SU-DHL-6 (cell line): ENCODE measurements at regions not wholly inside any gene's neighbourhood (a gene's known extent, or its start where the extent isn't known, plus 50 kb on each side); places are given as distances from the start of the nearest gene placed in this dataset.
"Not testable (repeated sequence)": the region's sequence is repeated elsewhere in the genome, so short reads cannot be mapped to it uniquely, and the experiment has no call there.

ENCODE experiments used
- H2AFZ ChIP-seq: fragments of 200-600 bp; sonication (generic); 2 replicates; pipeline ENCODE4 v1.6.1; 2014; ENCODE audit warnings: low read depth, mild to moderate bottlenecking, moderate library complexity, mixed read lengths, antibody characterized with exemption, low read length; ENCODE audit not compliant: severe bottlenecking
- H3F3A ChIP-seq: fragments of 200-600 bp; shearing (Covaris generic); 2 replicates; pipeline ENCODE4 v1.6.0; 2016; ENCODE audit warnings: antibody characterized with exemption, mild to moderate bottlenecking; ENCODE audit not compliant: insufficient read depth
- H3K27ac ChIP-seq: fragments of 200-600 bp; sonication (generic); 2 replicates; pipeline ENCODE4 v1.5.1; 2016; ENCODE audit warnings: low read depth, mild to moderate bottlenecking, low read length, moderate library complexity, mixed read lengths
- H3K27me3 ChIP-seq: fragments of 200-600 bp; sonication (generic), shearing (Covaris generic); 2 replicates; pipeline ENCODE4 v1.6.0; 2014; ENCODE audit warnings: mild to moderate bottlenecking, low read length
- H3K36me3 ChIP-seq: fragments of 200-600 bp; sonication (generic); 2 replicates; pipeline ENCODE4 v1.6.1; 2014; ENCODE audit warnings: mild to moderate bottlenecking, low read length, mixed read lengths
- H3K4me2 ChIP-seq: fragments of 300-600, 200-600 bp; shearing (Covaris generic), sonication (generic); 2 replicates; pipeline ENCODE4 v1.6.0; 2014; ENCODE audit warnings: low read length, low read depth, mild to moderate bottlenecking; ENCODE audit not compliant: poor library complexity, severe bottlenecking
- H3K4me3 ChIP-seq: fragments of 200-600 bp; sonication (generic); 2 replicates; pipeline ENCODE4 v1.5.1; 2014; ENCODE audit warnings: antibody characterized with exemption, low read length, mild to moderate bottlenecking, mixed read lengths; ENCODE audit not compliant: insufficient read depth, poor library complexity, severe bottlenecking
- H3K79me2 ChIP-seq: fragments of 200-600 bp; sonication (generic); 2 replicates; pipeline ENCODE4 v1.6.1; 2014; ENCODE audit warnings: mild to moderate bottlenecking, low read length, moderate library complexity; ENCODE audit not compliant: insufficient read depth
- H3K9ac ChIP-seq: fragments of 200-600 bp; sonication (generic); 2 replicates; pipeline ENCODE4 v1.7.0; 2014; ENCODE audit warnings: mild to moderate bottlenecking, low read length
- H3K9me2 ChIP-seq: fragments of 200-600 bp; sonication (generic); replicated peaks from 2 replicates; pipeline ENCODE4 v1.6.1; 2014; ENCODE audit warnings: low read length; ENCODE audit not compliant: insufficient read depth
- H3K9me3 ChIP-seq: fragments of 200-600 bp; sonication (generic); 2 replicates; pipeline ENCODE4 v1.6.1; 2014; ENCODE audit warnings: low read length, mixed read lengths; ENCODE audit not compliant: insufficient read depth
- H4K20me1 ChIP-seq: fragments of 200-600 bp; sonication (generic); 2 replicates; pipeline ENCODE4 v1.6.1; 2014; ENCODE audit warnings: low read depth, mild to moderate bottlenecking, antibody characterized with exemption, low read length, moderate library complexity, mixed read lengths
- CTCF ChIP-seq: fragments of 200-600 bp; sonication (generic); IDR thresholded peaks from one replicate; pipeline ENCODE4 v1.5.1; 2017; ENCODE audit warnings: antibody characterized with exemption, mild to moderate bottlenecking, low read length, moderate library complexity; ENCODE audit not compliant: insufficient read depth, poor library complexity, severe bottlenecking
- EZH2phosphoT487 ChIP-seq: fragments of 200-600 bp; sonication (generic), shearing (Covaris generic); conservative IDR thresholded peaks from 2 replicates; pipeline ENCODE4 v1.6.1; 2018; ENCODE audit warnings: mild to moderate bottlenecking, antibody characterized with exemption, low read length, moderate library complexity, mixed read lengths

DNA sequence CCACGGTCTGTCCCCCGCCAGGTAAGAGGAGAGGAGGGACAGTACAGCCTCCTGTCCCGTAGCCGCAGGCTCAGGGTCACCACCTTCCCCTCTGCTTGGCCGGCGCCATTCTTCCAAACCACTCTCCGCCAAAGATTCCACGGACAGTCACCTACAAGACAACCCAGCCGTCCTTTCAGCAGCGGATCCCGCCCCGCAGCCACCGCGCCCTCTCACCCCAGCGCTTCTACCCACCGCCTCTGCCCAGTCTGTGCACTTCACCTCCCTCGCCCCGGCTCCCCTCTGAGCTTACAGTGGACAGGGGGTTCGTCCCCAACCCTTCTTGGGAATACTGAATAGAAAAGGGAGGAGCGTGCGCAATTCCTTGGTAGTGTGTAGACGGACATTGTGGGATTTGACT is 319.6 kb downstream of the FAM72C start:
- no peaks in the 10 kb centered on the region for H3K36me3 ChIP-seq
- TF ChIP-seq EZH2phosphoT487 (no peak), CTCF (no peak)
- no peak overlapping the region for H3K4me2 ChIP-seq
- H3K9me3 ChIP-seq, result no peaks in the 10 kb centered on the region
- H3K79me2 ChIP-seq, result no peaks in the 10 kb centered on the region
- no peak overlapping the region for H3K27ac ChIP-seq
- H3K27me3 ChIP-seq, result no peaks in the 10 kb centered on the region
- H3K9me2 ChIP-seq, result no peaks in the 10 kb centered on the region
- no peak overlapping the region for H3K4me3 ChIP-seq
- H2AFZ ChIP-seq, result no peak overlapping the region
- H3F3A ChIP-seq, result no peaks in the 10 kb centered on the region
- H4K20me1 ChIP-seq, result no peaks in the 10 kb centered on the region
- H3K9ac ChIP-seq, result no peak overlapping the region

DNA sequence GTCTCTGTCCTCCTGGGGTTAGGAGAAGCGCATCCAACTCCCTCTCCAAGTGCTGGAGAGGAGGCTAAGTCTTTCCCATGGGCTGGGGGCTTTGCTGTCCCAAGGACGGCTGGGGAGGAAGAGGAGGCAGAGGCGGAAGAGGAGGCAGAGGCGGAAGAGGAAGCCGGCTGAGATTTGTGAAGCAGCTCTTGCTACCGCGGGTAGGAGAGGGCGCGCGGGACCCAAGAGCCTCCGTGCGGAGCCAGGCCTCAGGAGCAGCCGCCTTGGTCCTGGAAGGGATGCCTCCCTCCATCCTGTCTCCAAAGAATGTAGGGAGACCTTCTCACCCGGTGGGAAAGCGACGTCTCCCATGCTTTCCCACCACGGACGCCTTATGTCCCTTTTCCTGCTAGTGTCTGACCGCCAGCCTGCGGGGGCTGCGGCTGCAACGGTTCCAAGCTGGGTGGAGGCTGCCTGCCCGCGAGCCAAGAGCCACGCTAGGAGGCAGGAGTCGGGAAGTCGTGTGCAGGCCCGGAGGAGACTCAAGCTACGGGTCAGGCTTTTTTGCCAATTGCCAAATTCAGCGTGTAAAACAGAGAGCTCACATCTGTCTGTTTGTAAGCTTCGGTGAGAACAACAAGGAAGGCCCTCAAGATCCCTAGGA is 320.3 kb downstream of the FAM72C start:
- no peaks in the 10 kb centered on the region for H3K27me3 ChIP-seq
- H3K4me2 ChIP-seq, result no peak overlapping the region
- no peak overlapping the region for H2AFZ ChIP-seq
- no peaks in the 10 kb centered on the region for H3K9me3 ChIP-seq
- no peaks in the 10 kb centered on the region for H4K20me1 ChIP-seq
- H3F3A ChIP-seq, result no peaks in the 10 kb centered on the region
- TF ChIP-seq CTCF (no peak), EZH2phosphoT487 (no peak)
- H3K9me2 ChIP-seq, result no peaks in the 10 kb centered on the region
- no peak overlapping the region for H3K9ac ChIP-seq
- H3K36me3 ChIP-seq, result no peaks in the 10 kb centered on the region
- no peaks in the 10 kb centered on the region for H3K79me2 ChIP-seq
- H3K27ac ChIP-seq, result no peak overlapping the region
- H3K4me3 ChIP-seq, result no peak overlapping the region

- H2AFZ ChIP-seq, H3K27me3 ChIP-seq, H3K36me3 ChIP-seq, H3F3A ChIP-seq, H3K9me3 ChIP-seq, H3K27ac ChIP-seq, H4K20me1 ChIP-seq, H3K9me2 ChIP-seq, H3K9ac ChIP-seq, H3K4me3 ChIP-seq, H3K79me2 ChIP-seq, H3K4me2 ChIP-seq: not testable (repeated sequence)
Measured at GRCh38 chr1:143644035-143644434, 327.8 kb downstream of the FAM72C start.

- no peaks in the 10 kb centered on the region for H3K27me3 ChIP-seq
- no peaks in the 10 kb centered on the region for H4K20me1 ChIP-seq
- no peak overlapping the region for H2AFZ ChIP-seq
- no peak overlapping the region for H3K9ac ChIP-seq
- no peaks in the 10 kb centered on the region for H3F3A ChIP-seq
- no peak for TF ChIP-seq CTCF
- H3K9me2 ChIP-seq, result no peaks in the 10 kb centered on the region
- no peak overlapping the region for H3K27ac ChIP-seq
- H3K79me2 ChIP-seq, result no peaks in the 10 kb centered on the region
- H3K9me3 ChIP-seq, result no peaks in the 10 kb centered on the region
- no peak overlapping the region for H3K4me2 ChIP-seq
- H3K36me3 ChIP-seq, result no peaks in the 10 kb centered on the region
- no peak overlapping the region for H3K4me3 ChIP-seq
Measured at GRCh38 chr1:143643148-143643885, 328.5 kb downstream of the FAM72C start.
